BE2C (cell line): ENCODE measurements at regions not wholly inside any gene's neighbourhood (a gene's known extent, or its start where the extent isn't known, plus 50 kb on each side); places are given as distances from the start of the nearest gene placed in this dataset.

Source experiments
- DNase-seq: peaks from one replicate; pipeline ENCODE4 v3.0.0-alpha.2; 2020
- H3K27me3 ChIP-seq: fragments of 250-450 bp; sonication (Bioruptor Pico); 2 replicates; pipeline ENCODE4 v1.5.1; 2020; ENCODE audit warnings: mild to moderate bottlenecking
- H3K36me3 ChIP-seq: fragments of 250-450 bp; sonication (Bioruptor Pico); 2 replicates; pipeline ENCODE4 v1.5.1; 2020; ENCODE audit warnings: mild to moderate bottlenecking
- H3K4me1 ChIP-seq: fragments of 250-450 bp; sonication (Bioruptor Pico); 2 replicates; pipeline ENCODE4 v1.5.1; 2020
- H3K4me3 ChIP-seq: 2 replicates; pipeline ENCODE4 v1.5.1; 2011; ENCODE audit warnings: low read depth, low read length
- H3K9me3 ChIP-seq: fragments of 250-450 bp; sonication (Bioruptor Pico); 2 replicates; pipeline ENCODE4 v1.5.1; 2020
- CTCF ChIP-seq: IDR thresholded peaks from 2 replicates; pipeline ENCODE4 v1.5.1; 2012; ENCODE audit warnings: mild to moderate bottlenecking, low read depth, low read length

- no peak for TF ChIP-seq CTCF
- no peak for DNase-seq
- Histone ChIP-seq H3K4me1 (no peaks in the 10 kb centered on the region), H3K9me3 (no peaks in the 10 kb centered on the region), H3K4me3 (no peak overlapping the region), H3K36me3 (no peaks in the 10 kb centered on the region), H3K27me3 (no peaks in the 10 kb centered on the region)
Observed at GRCh38 chr3:16060358-16060852, 114.1 kb upstream of the GALNT15 start.

- no peaks in the 10 kb centered on the region for H3K9me3 ChIP-seq
- no peak for DNase-seq
- H3K27me3 ChIP-seq = no peaks in the 10 kb centered on the region
- H3K4me1 ChIP-seq = no peaks in the 10 kb centered on the region
- TF ChIP-seq CTCF = no peak
- H3K36me3 ChIP-seq = no peaks in the 10 kb centered on the region
- H3K4me3 ChIP-seq = no peak overlapping the region
Observed at GRCh38 chr3:16060945-16061344, 113.5 kb upstream of the GALNT15 start.

- Histone ChIP-seq H3K27me3 (no peaks in the 10 kb centered on the region), H3K36me3 (no peaks in the 10 kb centered on the region), H3K9me3 (no peaks in the 10 kb centered on the region), H3K4me3 (no peak overlapping the region), H3K4me1 (no peaks in the 10 kb centered on the region)
- DNase-seq = no peak
- TF ChIP-seq CTCF = no peak
Observed at GRCh38 chr3:16061491-16061890, 113.0 kb upstream of the GALNT15 start.

- H3K4me1 ChIP-seq = peaks cover 3% of the 10 kb centered on the region
- no peaks in the 10 kb centered on the region for H3K9me3 ChIP-seq
- TF ChIP-seq CTCF = no peak
- H3K27me3 ChIP-seq = no peaks in the 10 kb centered on the region
- H3K36me3 ChIP-seq = no peaks in the 10 kb centered on the region
- DNase-seq = no peak
- no peak overlapping the region for H3K4me3 ChIP-seq
Observed at GRCh38 chr3:16063603-16064002, 110.9 kb upstream of the GALNT15 start.

- TF ChIP-seq CTCF = no peak
- H3K4me1 ChIP-seq = peaks cover 3% of the 10 kb centered on the region
- H3K27me3 ChIP-seq = no peaks in the 10 kb centered on the region
- H3K9me3 ChIP-seq = no peaks in the 10 kb centered on the region
- H3K36me3 ChIP-seq = no peaks in the 10 kb centered on the region
- DNase-seq = no peak
- H3K4me3 ChIP-seq = no peak overlapping the region
Observed at GRCh38 chr3:16064642-16065414, 109.7 kb upstream of the GALNT15 start.

GRCh38 chr3:16066545-16066944 is 107.9 kb upstream of the GALNT15 start:
- Histone ChIP-seq H3K36me3 (no peaks in the 10 kb centered on the region), H3K27me3 (no peaks in the 10 kb centered on the region), H3K4me1 (peaks cover 3% of the 10 kb centered on the region), H3K9me3 (no peaks in the 10 kb centered on the region), H3K4me3 (no peak overlapping the region)
- TF ChIP-seq CTCF = no peak
- DNase-seq = no peak
